GM12874 (cell line): ENCODE measurements at regions not wholly inside any gene's neighbourhood (a gene's known extent, or its start where the extent isn't known, plus 50 kb on each side); places are given as distances from the start of the nearest gene placed in this dataset.

ENCODE experiments used
- TF ChIP-seq, protein P1 (sequence below): IDR thresholded peaks from 2 replicates; pipeline ENCODE4 v1.5.1; 2011; ENCODE audit warnings: low read depth, mild to moderate bottlenecking, control low read depth, low read length, moderate library complexity; ENCODE audit not compliant: insufficient read depth

DNA sequence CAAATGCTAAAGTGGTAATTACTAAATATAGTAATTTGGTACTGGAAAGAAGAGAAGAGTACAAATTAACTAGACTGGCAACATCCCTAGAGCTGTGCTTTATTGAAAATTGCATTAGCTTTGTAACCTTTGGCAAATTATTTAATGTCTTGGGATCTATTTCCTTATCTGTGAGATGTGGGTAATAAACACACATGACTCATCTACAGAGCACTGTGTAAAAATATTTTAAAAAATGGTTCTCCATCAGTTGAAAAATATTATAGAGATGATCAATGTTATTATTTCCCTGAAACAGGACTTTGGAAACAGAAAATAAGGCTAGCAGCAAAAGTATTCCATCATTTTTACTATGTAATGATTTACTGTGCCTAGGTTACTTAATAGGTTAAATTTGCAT is 1698.8 kb upstream of the CDH9 start:
- TF ChIP-seq, protein P1, sequence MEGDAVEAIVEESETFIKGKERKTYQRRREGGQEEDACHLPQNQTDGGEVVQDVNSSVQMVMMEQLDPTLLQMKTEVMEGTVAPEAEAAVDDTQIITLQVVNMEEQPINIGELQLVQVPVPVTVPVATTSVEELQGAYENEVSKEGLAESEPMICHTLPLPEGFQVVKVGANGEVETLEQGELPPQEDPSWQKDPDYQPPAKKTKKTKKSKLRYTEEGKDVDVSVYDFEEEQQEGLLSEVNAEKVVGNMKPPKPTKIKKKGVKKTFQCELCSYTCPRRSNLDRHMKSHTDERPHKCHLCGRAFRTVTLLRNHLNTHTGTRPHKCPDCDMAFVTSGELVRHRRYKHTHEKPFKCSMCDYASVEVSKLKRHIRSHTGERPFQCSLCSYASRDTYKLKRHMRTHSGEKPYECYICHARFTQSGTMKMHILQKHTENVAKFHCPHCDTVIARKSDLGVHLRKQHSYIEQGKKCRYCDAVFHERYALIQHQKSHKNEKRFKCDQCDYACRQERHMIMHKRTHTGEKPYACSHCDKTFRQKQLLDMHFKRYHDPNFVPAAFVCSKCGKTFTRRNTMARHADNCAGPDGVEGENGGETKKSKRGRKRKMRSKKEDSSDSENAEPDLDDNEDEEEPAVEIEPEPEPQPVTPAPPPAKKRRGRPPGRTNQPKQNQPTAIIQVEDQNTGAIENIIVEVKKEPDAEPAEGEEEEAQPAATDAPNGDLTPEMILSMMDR = no peak

DNA sequence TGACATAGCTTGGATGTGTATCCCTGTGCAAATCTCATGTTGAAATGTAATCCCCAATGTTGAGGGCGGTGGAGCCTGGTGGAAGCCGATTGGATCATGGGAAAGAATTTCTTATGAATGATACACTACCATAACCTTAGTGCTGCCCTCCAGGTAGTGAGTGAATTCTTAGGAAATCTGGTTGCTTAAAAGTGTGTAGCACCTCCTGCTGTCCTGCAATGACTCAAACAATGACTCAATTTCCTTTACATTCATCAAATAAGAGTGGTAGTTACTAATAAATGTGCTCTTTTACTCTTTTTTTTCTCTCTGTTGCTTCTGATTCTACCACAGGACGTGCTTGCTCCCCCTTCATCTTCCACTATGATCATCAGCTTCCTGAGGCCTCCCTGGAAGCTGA is 1696.0 kb upstream of the CDH9 start:
- TF ChIP-seq, protein P1 = no peak

- TF ChIP-seq, protein P1 = no peak
Measured at GRCh38 chr5:28729067-28729466, 1690.7 kb upstream of the CDH9 start.

DNA sequence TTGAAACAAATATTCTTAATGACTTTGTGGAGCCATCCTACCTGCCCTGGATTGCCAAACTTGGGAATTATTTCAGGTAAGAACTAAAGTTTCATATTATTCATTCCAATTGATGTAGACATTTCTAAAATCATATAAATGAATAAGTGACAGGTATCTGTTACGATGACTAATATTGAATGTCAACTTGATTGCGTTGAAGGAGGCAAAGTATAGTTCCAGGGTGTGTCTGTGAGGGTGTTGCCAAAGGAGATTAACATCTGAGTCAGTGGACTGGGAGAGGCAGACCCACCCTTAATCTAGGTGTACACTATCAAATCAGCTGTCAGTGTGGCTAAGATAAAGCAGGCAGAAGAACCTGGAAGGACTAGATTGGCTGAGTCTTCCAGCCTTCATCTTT is 1688.4 kb upstream of the CDH9 start:
- TF ChIP-seq, protein P1 = no peak

DNA sequence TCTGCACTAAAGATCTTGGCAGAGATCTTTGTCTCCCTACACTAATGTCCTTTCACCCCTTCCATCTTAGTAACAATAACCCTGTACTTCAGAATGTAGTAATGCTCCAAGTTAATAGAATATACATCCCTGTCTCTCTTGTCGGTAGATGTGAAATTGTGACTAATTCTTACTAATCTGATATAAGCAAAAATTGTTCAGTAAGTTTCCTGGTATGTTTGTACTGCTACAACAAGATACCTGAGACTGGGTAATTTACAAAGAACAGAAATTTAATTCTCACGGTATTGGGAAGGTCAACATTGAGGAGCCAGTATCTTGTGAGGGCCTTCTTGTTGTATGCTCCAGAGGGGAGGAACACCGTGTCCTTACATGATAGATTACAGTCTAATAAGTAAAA is 1686.6 kb upstream of the CDH9 start:
- TF ChIP-seq, protein P1 = no peak

GRCh38 chr5:28714907-28715698 is 1676.7 kb upstream of the CDH9 start:
- TF ChIP-seq, protein P1 = no peak

GRCh38 chr5:28710360-28710759 is 1672.0 kb upstream of the CDH9 start:
- TF ChIP-seq, protein P1 = no peak
